Sigmoid colon (tissue), 6 donors: ENCODE measurements at regions not wholly inside any gene's neighbourhood (a gene's known extent, or its start where the extent isn't known, plus 50 kb on each side); places are given as distances from the start of the nearest gene placed in this dataset.

Experiments used
- DNase-seq: peaks from one replicate; pipeline ENCODE4 v3.0.0-alpha.2; 2019
- H3K27ac ChIP-seq, 4 donors: fragments of 200-600 bp; sonication (generic); one replicate each; pipeline ENCODE4 v1.5.1; 2016 to 2019; ENCODE audit warnings: mild to moderate bottlenecking in 1 of 4
- H3K27me3 ChIP-seq, 3 donors: fragments of 200-600 bp; sonication (generic); one replicate each; pipeline ENCODE4 v1.5.1; 2019; ENCODE audit warnings: mild to moderate bottlenecking in 1 of 3
- H3K36me3 ChIP-seq, 4 donors: fragments of 200-600 bp; sonication (generic); one replicate each; pipeline ENCODE4 v1.5.1; 2016 to 2019
- H3K4me1 ChIP-seq, 4 donors: fragments of 200-600 bp; sonication (generic); one replicate each; pipeline ENCODE4 v1.5.1; 2017 to 2019
- H3K4me3 ChIP-seq, 4 donors: fragments of 200-600 bp; sonication (generic); one replicate each; pipeline ENCODE4 v1.5.1; 2017 to 2019; ENCODE audit warnings: mild to moderate bottlenecking in 2 of 4, moderate library complexity in 1 of 4
- H3K9me3 ChIP-seq, 4 donors: fragments of 200-600 bp in 3 of 4; sonication (generic) in 3 of 4; one replicate each; pipeline versions ENCODE4 v1.5.1 to v1.6.1; 2013 to 2019
- EP300 ChIP-seq, 4 donors: sonication (generic); formaldehyde crosslinking; IDR thresholded peaks; one replicate each; pipeline ENCODE4 v1.6.1; 2017; ENCODE audit warnings: antibody characterized with exemption in 4 of 4
- POLR2A ChIP-seq, 2 donors: fragments of 450-650 bp; IDR thresholded peaks; one replicate each; pipeline ENCODE4 v1.6.1; 2016; ENCODE audit warnings: antibody characterized with exemption in 2 of 2, mild to moderate bottlenecking in 2 of 2, moderate library complexity in 2 of 2
- POLR2AphosphoS5 ChIP-seq, 4 donors: sonication (generic); formaldehyde crosslinking; IDR thresholded peaks; one replicate each; pipeline ENCODE4 v1.6.1; 2017; ENCODE audit warnings: antibody characterized with exemption in 4 of 4
- WGBS, 2 donors: extraction: QIAGEN DNeasy Blood & Tissue Kit; methylation state at CpG; one replicate each; pipeline ENCODE4 v1.1.7; 2013; 5-methylcytosine and 5-hydroxymethylcytosine counted together
- intact Hi-C: fragments of 100-400 bp; cut with DNase I; formaldehyde crosslinking; loops from one replicate; pipeline ENCODE4 v1.15.1; 2023
- TF ChIP-seq, protein P1 (sequence below), 4 experiments: fragments of 450-650 bp in 3 of 4; fragments of 200-600 bp in 1 of 4; IDR thresholded peaks; one replicate each; pipeline ENCODE4 v1.5.1; 2016 to 2019; ENCODE audit warnings: antibody characterized with exemption in 4 of 4, mild to moderate bottlenecking in 3 of 4, moderate library complexity in 2 of 4
- donor health status: healthy with polysubstance abuse.
- donor health status: healthy.

DNA sequence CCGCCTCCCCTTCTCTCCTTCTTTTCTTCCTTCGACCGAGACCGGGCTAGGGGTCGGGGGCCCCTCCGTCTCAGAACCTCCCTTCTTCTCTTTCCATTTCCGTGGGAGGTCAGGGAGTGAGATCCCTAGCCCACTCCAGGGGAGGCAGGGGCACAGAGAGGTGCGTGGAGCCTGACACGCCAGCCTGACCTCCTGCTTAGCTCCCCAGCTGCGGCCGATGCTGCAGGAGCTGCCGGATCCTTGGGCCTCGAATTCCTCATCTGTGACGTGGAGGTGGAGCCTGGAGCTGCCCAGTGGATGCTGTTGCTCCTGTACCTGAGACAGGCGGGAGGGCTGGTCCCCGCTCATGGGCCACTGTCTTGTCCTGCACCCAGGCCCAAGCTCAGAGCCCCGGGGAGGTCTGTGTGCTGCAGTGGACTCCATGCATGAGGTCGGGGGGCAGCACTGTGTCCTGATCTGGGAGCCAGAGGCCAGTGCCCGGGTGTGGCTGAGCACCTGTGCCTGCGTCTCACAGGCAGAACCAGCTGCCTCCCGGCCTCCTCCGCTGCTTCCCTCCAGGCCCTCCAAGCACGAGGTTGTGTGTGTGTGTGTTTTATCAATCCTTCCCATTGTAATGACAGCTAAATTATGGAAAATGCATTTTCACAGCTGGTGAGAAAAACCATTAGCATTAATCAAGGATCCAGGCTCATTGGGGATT, 55.3 kb upstream of the TTC34 start:
- Histone ChIP-seq H3K27me3 (peaks cover 0 to 72% (median 30%) of the 10 kb centered on the region in 3 donors), H3K4me1 (no peaks in the 10 kb centered on the region), H3K9me3 (no peaks in the 10 kb centered on the region), H3K36me3 (no peaks in the 10 kb centered on the region), H3K4me3 (no peak overlapping the region), H3K27ac (no peak overlapping the region)
- no peak for DNase-seq
- WGBS, 2 donors: 61 to 77% methylated on average over 23 of the region's 23 CpGs
- no peak for TF ChIP-seq POLR2AphosphoS5 (IDR thresholded peaks at IDR 0.05)
- TF ChIP-seq, protein P1, sequence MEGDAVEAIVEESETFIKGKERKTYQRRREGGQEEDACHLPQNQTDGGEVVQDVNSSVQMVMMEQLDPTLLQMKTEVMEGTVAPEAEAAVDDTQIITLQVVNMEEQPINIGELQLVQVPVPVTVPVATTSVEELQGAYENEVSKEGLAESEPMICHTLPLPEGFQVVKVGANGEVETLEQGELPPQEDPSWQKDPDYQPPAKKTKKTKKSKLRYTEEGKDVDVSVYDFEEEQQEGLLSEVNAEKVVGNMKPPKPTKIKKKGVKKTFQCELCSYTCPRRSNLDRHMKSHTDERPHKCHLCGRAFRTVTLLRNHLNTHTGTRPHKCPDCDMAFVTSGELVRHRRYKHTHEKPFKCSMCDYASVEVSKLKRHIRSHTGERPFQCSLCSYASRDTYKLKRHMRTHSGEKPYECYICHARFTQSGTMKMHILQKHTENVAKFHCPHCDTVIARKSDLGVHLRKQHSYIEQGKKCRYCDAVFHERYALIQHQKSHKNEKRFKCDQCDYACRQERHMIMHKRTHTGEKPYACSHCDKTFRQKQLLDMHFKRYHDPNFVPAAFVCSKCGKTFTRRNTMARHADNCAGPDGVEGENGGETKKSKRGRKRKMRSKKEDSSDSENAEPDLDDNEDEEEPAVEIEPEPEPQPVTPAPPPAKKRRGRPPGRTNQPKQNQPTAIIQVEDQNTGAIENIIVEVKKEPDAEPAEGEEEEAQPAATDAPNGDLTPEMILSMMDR (IDR thresholded peaks at IDR 0.05): no peak
- TF ChIP-seq POLR2A (IDR thresholded peaks at IDR 0.05): no peak
- no peak for TF ChIP-seq EP300 (IDR thresholded peaks at IDR 0.05)
- intact Hi-C loops: no loop called here

DNA sequence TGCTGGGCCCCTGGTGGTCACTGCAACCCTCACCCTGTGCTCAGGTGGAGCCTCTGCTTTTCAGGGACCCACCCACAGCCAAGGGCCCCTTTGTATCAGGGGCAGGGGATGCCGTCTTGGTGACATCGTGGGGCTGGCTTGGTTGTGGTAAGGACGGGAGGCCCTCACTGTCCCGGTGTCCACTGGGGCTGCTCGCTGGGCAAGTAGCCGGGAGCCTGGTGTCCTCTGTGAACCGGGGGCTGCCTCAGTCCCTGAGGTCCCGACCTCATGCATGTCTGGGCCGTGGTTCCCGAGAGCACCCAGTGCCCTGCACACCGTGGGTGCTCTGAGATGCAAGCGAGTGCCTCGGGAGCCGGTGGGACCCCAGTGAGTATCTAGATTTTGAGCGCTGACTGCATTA, 56.0 kb upstream of the TTC34 start:
- no peak for DNase-seq
- Histone ChIP-seq H3K4me3 (no peak overlapping the region), H3K9me3 (no peaks in the 10 kb centered on the region), H3K27ac (no peak overlapping the region), H3K36me3 (no peaks in the 10 kb centered on the region), H3K4me1 (no peaks in the 10 kb centered on the region), H3K27me3 (peaks cover 0 to 79% (median 35%) of the 10 kb centered on the region in 3 donors)
- TF ChIP-seq POLR2AphosphoS5 (IDR thresholded peaks at IDR 0.05) (no peak), POLR2A (IDR thresholded peaks at IDR 0.05) (no peak), EP300 (IDR thresholded peaks at IDR 0.05) (no peak)
- TF ChIP-seq, protein P1 (IDR thresholded peaks at IDR 0.05): no peak
- 89 to 92% methylated on average over 15 of the region's 15 CpGs for WGBS, 2 donors
- intact Hi-C loops: no loop called here

DNA sequence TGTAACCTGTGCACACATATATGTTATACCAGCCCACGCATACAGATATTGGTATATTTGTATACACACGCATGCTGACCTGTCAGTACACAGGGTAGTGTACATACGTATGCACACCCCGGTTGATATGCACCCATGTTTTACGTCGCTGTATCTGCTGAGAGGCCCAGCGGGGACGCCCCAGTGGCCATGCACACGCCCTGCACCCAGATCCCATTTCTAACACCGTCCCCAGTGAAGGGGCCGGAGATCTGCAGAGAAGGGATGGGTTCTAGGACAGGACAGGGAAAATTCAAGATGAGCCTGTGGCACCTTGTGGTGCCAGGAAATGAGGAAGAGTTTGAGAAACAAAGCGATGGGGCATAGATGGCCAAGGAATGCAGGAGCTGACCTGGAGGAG, 57.2 kb upstream of the TTC34 start:
- H3K4me3 ChIP-seq: no peak overlapping the region
- no peaks in the 10 kb centered on the region for H3K4me1 ChIP-seq
- intact Hi-C loops: no loop called here
- TF ChIP-seq EP300 (IDR thresholded peaks at IDR 0.05) (no peak), POLR2AphosphoS5 (IDR thresholded peaks at IDR 0.05) (no peak), POLR2A (IDR thresholded peaks at IDR 0.05) (no peak)
- TF ChIP-seq, protein P1 (IDR thresholded peaks at IDR 0.05): no peak
- H3K27me3 ChIP-seq: peaks cover 0 to 82% (median 43%) of the 10 kb centered on the region in 3 donors
- no peaks in the 10 kb centered on the region for H3K9me3 ChIP-seq
- no peaks in the 10 kb centered on the region for H3K36me3 ChIP-seq
- 96% methylated on average over 12 of the region's 12 CpGs for WGBS, 2 donors
- no peak for DNase-seq
- H3K27ac ChIP-seq: no peak overlapping the region

DNA sequence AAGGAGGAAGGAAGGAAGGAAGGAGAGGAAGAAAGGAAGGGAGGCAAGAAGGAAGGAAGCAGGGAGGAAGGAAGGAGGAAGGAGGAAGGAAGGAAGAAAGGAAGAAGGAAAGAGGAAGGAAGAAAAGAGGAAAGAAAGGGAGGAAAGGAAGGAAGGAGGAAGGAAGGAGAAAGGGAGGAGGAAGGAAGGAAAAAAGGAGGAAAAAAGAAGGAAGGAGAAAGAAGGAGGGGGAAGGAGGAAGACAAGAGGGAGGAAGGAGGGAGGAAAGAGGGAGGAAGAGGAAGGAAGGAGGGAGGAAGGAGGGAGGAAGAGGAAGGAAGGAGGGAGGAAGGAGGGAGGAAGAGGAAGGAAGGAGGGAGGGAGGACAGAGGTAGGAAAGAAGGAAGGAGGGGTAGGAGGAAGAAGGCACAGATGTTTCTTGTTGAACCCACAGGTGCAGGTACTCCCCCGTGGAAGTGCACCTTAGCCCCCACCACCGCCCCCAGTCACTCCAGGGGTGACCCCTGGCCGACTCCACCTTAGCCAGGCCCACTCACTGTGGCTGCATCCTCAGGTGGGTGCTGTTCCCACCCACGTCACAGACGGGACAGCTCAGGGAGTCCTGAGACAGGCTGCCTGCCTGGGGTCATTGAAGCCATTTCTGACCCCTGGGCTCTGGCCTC, 57.9 kb upstream of the TTC34 start:
- H3K27ac ChIP-seq: no peak overlapping the region
- no peaks in the 10 kb centered on the region for H3K9me3 ChIP-seq
- no peaks in the 10 kb centered on the region for H3K36me3 ChIP-seq
- H3K4me1 ChIP-seq: no peaks in the 10 kb centered on the region
- WGBS, 2 donors: 86 to 92% methylated on average over 5 of the region's 5 CpGs
- no peak overlapping the region for H3K4me3 ChIP-seq
- TF ChIP-seq EP300 (IDR thresholded peaks at IDR 0.05) (no peak), POLR2A (IDR thresholded peaks at IDR 0.05) (no peak), POLR2AphosphoS5 (IDR thresholded peaks at IDR 0.05) (no peak)
- TF ChIP-seq, protein P1 (IDR thresholded peaks at IDR 0.05): no peak
- intact Hi-C loops: no loop called here
- H3K27me3 ChIP-seq: peaks cover 0 to 82% (median 43%) of the 10 kb centered on the region in 3 donors
- DNase-seq: no peak
